Panc1 (cell line): ENCODE measurements at regions not wholly inside any gene's neighbourhood (a gene's known extent, or its start where the extent isn't known, plus 50 kb on each side); places are given as distances from the start of the nearest gene placed in this dataset.

ENCODE experiments used
- ATAC-seq: fragments of 200-7000 bp; cut with Tn5 transposase; 2 replicates; pipeline ENCODE4 v1.9.1; 2020; ENCODE audit warnings: mild to moderate bottlenecking, moderate library complexity
- BruUV-seq: library from RNA; stranded (reverse); fragments of 400-500 nt; replicated peaks from 2 replicates; lab custom pipeline; 2021; lab: Mats Ljungman, UMichigan
- CTCF ChIA-PET: fragments of 300-600 bp; sonication (Branson Sonifier 250); formaldehyde crosslinking; loops from one replicate; lab custom pipeline; 2022; ENCODE audit warnings: antibody characterized with exemption; lab: Charles Lee
- POLR2A ChIA-PET: fragments of 300-600 bp; sonication (Branson Sonifier 250); formaldehyde crosslinking; loops from one replicate; lab custom pipeline; 2022; ENCODE audit warnings: antibody characterized with exemption; lab: Charles Lee
- DNase-seq: peaks from one replicate; pipeline ENCODE4 v3.0.0-alpha.2; 2010; ENCODE audit warnings: low read depth, low spot score
- H3K27ac ChIP-seq: 2 replicates; pipeline ENCODE4 v1.5.1; 2011; ENCODE audit warnings: mild to moderate bottlenecking, low read length, inconsistent platforms
- H3K27me3 ChIP-seq: fragments of 200-500 bp; sonication (Bioruptor generic); 2 replicates; pipeline ENCODE4 v1.6.0; 2014; ENCODE audit warnings: low read length, inconsistent platforms; ENCODE audit not compliant: control insufficient read depth, insufficient read depth
- H3K36me3 ChIP-seq: fragments of 200-500 bp; sonication (Bioruptor generic); 2 replicates; pipeline ENCODE4 v1.5.1; 2014; ENCODE audit warnings: inconsistent platforms, mild to moderate bottlenecking, low read length, moderate library complexity; ENCODE audit not compliant: control insufficient read depth, insufficient read depth
- H3K4me1 ChIP-seq: 2 replicates; pipeline ENCODE4 v1.5.1; 2011; ENCODE audit warnings: inconsistent platforms, mild to moderate bottlenecking, low read length, moderate library complexity; ENCODE audit not compliant: control insufficient read depth, insufficient read depth
- H3K4me3 ChIP-seq, 2 experiments: 2 replicates each; pipeline ENCODE4 v1.5.1; 2011 to 2012; ENCODE audit warnings: low read depth in 2 of 2, low read length in 2 of 2, mild to moderate bottlenecking in 2 of 2, inconsistent platforms in 1 of 2, moderate library complexity in 1 of 2
- H3K9me3 ChIP-seq: fragments of 200-500 bp; sonication (Bioruptor generic); 2 replicates; pipeline ENCODE4 v1.5.1; 2014; ENCODE audit warnings: low read depth, mild to moderate bottlenecking, inconsistent platforms, low read length, moderate library complexity; ENCODE audit not compliant: control insufficient read depth, insufficient read depth
- CTCF ChIP-seq: fragments of 450-650 bp; IDR thresholded peaks from 2 replicates; pipeline ENCODE4 v1.5.1; 2017; ENCODE audit warnings: mild to moderate bottlenecking
- POLR2AphosphoS5 ChIP-seq: IDR thresholded peaks from 2 replicates; pipeline ENCODE4 v1.6.1; 2012; ENCODE audit warnings: mild to moderate bottlenecking, low read depth, low read length, moderate library complexity
- REST ChIP-seq, 2 experiments: IDR thresholded peaks; 2 replicates each; pipeline ENCODE4 v1.6.1; 2011 to 2012; ENCODE audit warnings: low read depth in 2 of 2, control low read depth in 1 of 2, low read length in 1 of 2, mild to moderate bottlenecking in 1 of 2, moderate library complexity in 1 of 2; ENCODE audit not compliant: insufficient read depth in 1 of 2
- SIN3A ChIP-seq: IDR thresholded peaks from 2 replicates; pipeline ENCODE4 v1.6.1; 2012; ENCODE audit warnings: low read depth, mild to moderate bottlenecking, low read length, moderate library complexity, borderline replicate concordance; ENCODE audit not compliant: insufficient read depth
- TCF7L2 ChIP-seq: IDR thresholded peaks from 2 replicates; pipeline ENCODE4 v1.6.1; 2011; ENCODE audit warnings: mild to moderate bottlenecking, low read depth, low read length, inconsistent platforms
- in situ Hi-C: cut with HindIII; loops from 2 replicates; pipeline ENCODE4 v1.10.0; 2016; ENCODE audit warnings: low sequenced_read_pairs, low pct_unique_long_range_greater_than_20kb
- intact Hi-C: fragments of 100-400 bp; cut with micrococcal nuclease; formaldehyde crosslinking; loops from one replicate; pipeline ENCODE4 v1.10.0; 2022; ENCODE audit not compliant: unreplicated experiment

GRCh38 chr12:115867854-115868253 is 409.6 kb downstream of the MED13L start:
- ChIA-PET CTCF (no interaction called here), POLR2A (no interaction called here)
- ATAC-seq (no peak), DNase-seq (no peak)
- H3K4me3 ChIP-seq, result no peak overlapping the region
- intact Hi-C loops, result no loop called here
- H3K36me3 ChIP-seq, result no peaks in the 10 kb centered on the region
- H3K4me1 ChIP-seq, result no peaks in the 10 kb centered on the region
- in situ Hi-C loops, result no loop called here
- peaks cover 12% of the 10 kb centered on the region for H3K27me3 ChIP-seq
- H3K27ac ChIP-seq, result no peak overlapping the region
- no peak for TF ChIP-seq REST (IDR thresholded peaks at IDR 0.05; ENCODE audit: insufficient read depth in 1 of 2, low read depth in 2 of 2, low read length in 1 of 2)
- TF ChIP-seq POLR2AphosphoS5, result no peak
- no peak for TF ChIP-seq CTCF
- TF ChIP-seq TCF7L2, result no peak
- TF ChIP-seq SIN3A, result no peak
- no TSS peak for BruUV-seq
- no peaks in the 10 kb centered on the region for H3K9me3 ChIP-seq

GRCh38 chr12:115866909-115867525 is 410.5 kb downstream of the MED13L start:
- POLR2A ChIA-PET, result no interaction called here

More at GRCh38 chr12:115866909-115867525, 410.5 kb downstream of the MED13L start:
- intact Hi-C loops, result no loop called here
- H3K27ac ChIP-seq, result no peak overlapping the region
- CTCF ChIA-PET, result no interaction called here
- TF ChIP-seq SIN3A (no peak), POLR2AphosphoS5 (no peak), REST (IDR thresholded peaks at IDR 0.05; ENCODE audit: insufficient read depth in 1 of 2, low read depth in 2 of 2, low read length in 1 of 2) (no peak), TCF7L2 (no peak), CTCF (peak; percentile 54)
- peaks cover 17% of the 10 kb centered on the region for H3K27me3 ChIP-seq
- no peak for DNase-seq
- ATAC-seq, result 0 out of 2 replicates have a peak, but pooled peaks have one; percentile 54
- H3K4me1 ChIP-seq, result no peaks in the 10 kb centered on the region
- no TSS peak for BruUV-seq
- in situ Hi-C loops, result no loop called here
- H3K4me3 ChIP-seq, result no peak overlapping the region
- no peaks in the 10 kb centered on the region for H3K36me3 ChIP-seq
- H3K9me3 ChIP-seq, result no peaks in the 10 kb centered on the region
